Keratinocyte (primary cell): ENCODE measurements at regions not wholly inside any gene's neighbourhood (a gene's known extent, or its start where the extent isn't known, plus 50 kb on each side); places are given as distances from the start of the nearest gene placed in this dataset.

Experiments used
- DNase-seq: peaks from one replicate; pipeline ENCODE4 v3.0.0-alpha.2; 2011; ENCODE audit warnings: low read depth, missing footprints, low spot score
- FAIRE-seq: peaks from 2 replicates; lab custom pipeline; 2011; peaks lifted over from hg19 to GRCh38; lab: Jason Lieb, UNC
- H2AFZ ChIP-seq: 2 replicates; pipeline ENCODE4 v1.6.0; 2012; ENCODE audit warnings: low read length, control low read depth, inconsistent platforms; ENCODE audit not compliant: control insufficient read depth
- H3K27ac ChIP-seq: 2 replicates; pipeline ENCODE4 v1.5.1; 2011; ENCODE audit warnings: low read length; ENCODE audit not compliant: control insufficient read depth, insufficient read depth
- H3K27me3 ChIP-seq: 3 replicates; pipeline ENCODE4 v1.6.0; 2011; ENCODE audit warnings: low read length; ENCODE audit not compliant: control insufficient read depth, insufficient read depth; ENCODE audit errors: extremely low read depth
- H3K36me3 ChIP-seq, 2 experiments: 2 replicates in 1 of 2; 3 replicates in 1 of 2; pipeline ENCODE4 v1.5.1; 2011; ENCODE audit warnings: low read length in 2 of 2, mild to moderate bottlenecking in 1 of 2; ENCODE audit not compliant: control insufficient read depth in 2 of 2, insufficient read depth in 2 of 2; ENCODE audit errors: extremely low read depth in 1 of 2
- H3K4me1 ChIP-seq: 3 replicates; pipeline ENCODE4 v1.5.1; 2011; ENCODE audit warnings: low read length; ENCODE audit not compliant: control insufficient read depth, insufficient read depth; ENCODE audit errors: extremely low read depth
- H3K4me2 ChIP-seq: 3 replicates; pipeline ENCODE4 v1.6.0; 2011; ENCODE audit warnings: low read depth, low read length; ENCODE audit not compliant: control insufficient read depth, insufficient read depth; ENCODE audit errors: extremely low read depth
- H3K4me3 ChIP-seq, 3 experiments: fragments of 200-600 bp in 1 of 3; sonication (generic) in 1 of 3; 2 replicates in 2 of 3; 3 replicates in 1 of 3; pipeline ENCODE4 v1.5.1; 2011 to 2016; ENCODE audit warnings: low read length in 3 of 3, mild to moderate bottlenecking in 3 of 3, control low read depth in 2 of 3, inconsistent platforms in 1 of 3, low read depth in 1 of 3, mixed read lengths in 1 of 3, mixed run types in 1 of 3, moderate library complexity in 1 of 3; ENCODE audit not compliant: control insufficient read depth in 2 of 3, insufficient read depth in 2 of 3; ENCODE audit errors: extremely low read depth in 1 of 3
- H3K79me2 ChIP-seq: 2 replicates; pipeline ENCODE4 v1.6.0; 2012; ENCODE audit warnings: low read length; ENCODE audit not compliant: control insufficient read depth, insufficient read depth
- H3K9ac ChIP-seq: 3 replicates; pipeline ENCODE4 v1.6.0; 2011; ENCODE audit warnings: low read length; ENCODE audit not compliant: control insufficient read depth, insufficient read depth; ENCODE audit errors: extremely low read depth
- H3K9me1 ChIP-seq: 3 replicates; pipeline ENCODE4 v1.6.0; 2011; ENCODE audit warnings: low read length; ENCODE audit not compliant: control insufficient read depth, insufficient read depth; ENCODE audit errors: extremely low read depth
- H3K9me3 ChIP-seq: 2 replicates; pipeline ENCODE4 v1.5.1; 2012; ENCODE audit warnings: low read depth, low read length; ENCODE audit not compliant: control insufficient read depth
- H4K20me1 ChIP-seq: 3 replicates; pipeline ENCODE4 v1.6.0; 2011; ENCODE audit warnings: low read length; ENCODE audit not compliant: control insufficient read depth, insufficient read depth; ENCODE audit errors: extremely low read depth
- EZH2 ChIP-seq: IDR thresholded peaks from one replicate; pipeline ENCODE4 v1.6.1; 2012; ENCODE audit warnings: inconsistent platforms, mild to moderate bottlenecking, low read length, moderate library complexity
- dilution Hi-C: fragments of 300-500 bp; cut with MboI; formaldehyde crosslinking; loops from one replicate; pipeline ENCODE4 v1.7.0; 2020; ENCODE audit warnings: low sequenced_read_pairs; ENCODE audit not compliant: extremely low pct_ligation_motif_present
- TF ChIP-seq, protein P1 (sequence below), 3 experiments: IDR thresholded peaks in 1 of 3; conservative IDR thresholded peaks in 1 of 3; optimal IDR thresholded peaks in 1 of 3; 2 replicates in 2 of 3; 3 replicates in 1 of 3; pipeline versions ENCODE3 to v1.5.1; 2011; ENCODE audit warnings: low read length in 3 of 3, mild to moderate bottlenecking in 3 of 3, moderate library complexity in 2 of 3, control low read depth in 1 of 3, inconsistent platforms in 1 of 3; ENCODE audit not compliant: insufficient read depth in 2 of 3; ENCODE audit errors: extremely low read depth in 1 of 3

- Histone ChIP-seq H4K20me1 (no peaks in the 10 kb centered on the region), H3K9me1 (no peaks in the 10 kb centered on the region), H3K27me3 (peaks cover 6% of the 10 kb centered on the region), H3K4me1 (peaks cover 7% of the 10 kb centered on the region), H2AFZ (no peak overlapping the region), H3K9ac (no peak overlapping the region), H3K36me3 (no peaks in the 10 kb centered on the region), H3K27ac (no peak overlapping the region), H3K4me2 (peak overlapping the region; percentile 99), H3K4me3 (peak overlapping the region in 1 of 3 experiments; percentile 92), H3K9me3 (no peaks in the 10 kb centered on the region), H3K79me2 (no peaks in the 10 kb centered on the region)
- FAIRE-seq: no peak
- TF ChIP-seq, protein P1, sequence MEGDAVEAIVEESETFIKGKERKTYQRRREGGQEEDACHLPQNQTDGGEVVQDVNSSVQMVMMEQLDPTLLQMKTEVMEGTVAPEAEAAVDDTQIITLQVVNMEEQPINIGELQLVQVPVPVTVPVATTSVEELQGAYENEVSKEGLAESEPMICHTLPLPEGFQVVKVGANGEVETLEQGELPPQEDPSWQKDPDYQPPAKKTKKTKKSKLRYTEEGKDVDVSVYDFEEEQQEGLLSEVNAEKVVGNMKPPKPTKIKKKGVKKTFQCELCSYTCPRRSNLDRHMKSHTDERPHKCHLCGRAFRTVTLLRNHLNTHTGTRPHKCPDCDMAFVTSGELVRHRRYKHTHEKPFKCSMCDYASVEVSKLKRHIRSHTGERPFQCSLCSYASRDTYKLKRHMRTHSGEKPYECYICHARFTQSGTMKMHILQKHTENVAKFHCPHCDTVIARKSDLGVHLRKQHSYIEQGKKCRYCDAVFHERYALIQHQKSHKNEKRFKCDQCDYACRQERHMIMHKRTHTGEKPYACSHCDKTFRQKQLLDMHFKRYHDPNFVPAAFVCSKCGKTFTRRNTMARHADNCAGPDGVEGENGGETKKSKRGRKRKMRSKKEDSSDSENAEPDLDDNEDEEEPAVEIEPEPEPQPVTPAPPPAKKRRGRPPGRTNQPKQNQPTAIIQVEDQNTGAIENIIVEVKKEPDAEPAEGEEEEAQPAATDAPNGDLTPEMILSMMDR (optimal IDR thresholded peaks at IDR 0.05 in 1 of 3, IDR thresholded peaks at IDR 0.05 in 1 of 3, conservative IDR thresholded peaks at IDR 0.05 in 1 of 3; ENCODE audit: extremely low read depth in 1 of 3, insufficient read depth in 2 of 3, low read length in 3 of 3): no peak
- TF ChIP-seq EZH2: no peak
- DNase-seq: no peak
- dilution Hi-C loops: no loop called here
Observed at GRCh38 chr6:28673417-28673786, 147.7 kb downstream of the GPX5 start.

DNA sequence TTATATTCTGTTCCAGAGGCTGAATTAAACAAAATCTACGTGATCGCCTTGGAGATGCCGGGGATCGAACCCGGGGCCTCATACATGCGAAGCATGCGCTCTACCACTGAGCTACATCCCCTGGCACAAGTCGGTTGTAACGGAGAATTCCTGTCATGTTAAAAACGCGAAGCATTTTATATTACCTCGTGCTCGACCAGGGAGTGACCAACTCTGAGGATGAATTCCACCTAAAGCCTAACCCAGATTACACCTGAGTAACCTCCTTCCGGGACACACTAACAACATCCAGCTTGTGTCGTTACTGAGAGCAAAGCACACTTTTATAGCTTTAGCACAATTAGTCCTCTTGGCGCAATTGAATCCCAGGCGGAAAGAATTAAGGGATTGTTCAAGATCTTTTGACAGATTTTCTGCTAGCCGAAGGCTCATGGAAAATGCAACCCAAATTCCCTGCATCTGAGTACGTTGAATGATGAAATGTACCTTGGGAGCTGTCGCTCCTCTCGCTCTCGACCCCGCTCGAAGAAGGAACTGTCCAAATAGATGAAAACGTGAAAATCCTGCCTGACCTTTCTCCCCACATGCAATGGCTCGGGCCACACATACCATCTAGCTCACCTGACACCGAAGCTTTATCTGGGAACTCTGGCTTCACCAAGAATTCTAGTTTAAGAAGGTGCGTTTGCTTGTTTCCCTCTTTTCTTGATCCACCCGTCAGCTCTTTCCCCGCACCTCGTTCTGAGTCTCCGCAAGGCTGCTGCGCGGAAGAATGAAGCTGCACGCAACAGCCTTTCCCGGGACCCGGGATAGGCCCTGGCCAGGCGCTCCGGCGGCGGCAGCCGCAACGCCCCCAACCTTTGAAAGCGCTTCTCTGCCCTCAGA lies 148.3 kb downstream of the GPX5 start:
- H2AFZ ChIP-seq: peak overlapping the region; percentile 96
- H3K27me3 ChIP-seq: peaks cover 6% of the 10 kb centered on the region
- no peak for TF ChIP-seq EZH2
- TF ChIP-seq, protein P1 (optimal IDR thresholded peaks at IDR 0.05 in 1 of 3, IDR thresholded peaks at IDR 0.05 in 1 of 3, conservative IDR thresholded peaks at IDR 0.05 in 1 of 3; ENCODE audit: extremely low read depth in 1 of 3, insufficient read depth in 2 of 3, low read length in 3 of 3): no peak
- peaks cover 7% of the 10 kb centered on the region for H3K4me1 ChIP-seq
- peak; percentile 50 for DNase-seq
- H4K20me1 ChIP-seq: no peaks in the 10 kb centered on the region
- no peaks in the 10 kb centered on the region for H3K36me3 ChIP-seq
- dilution Hi-C loops: no loop called here
- peak overlapping the region; percentile 48 for H3K9ac ChIP-seq
- H3K4me2 ChIP-seq: peak overlapping the region; percentile 99
- H3K79me2 ChIP-seq: no peaks in the 10 kb centered on the region
- peak; percentile 91 for FAIRE-seq
- no peaks in the 10 kb centered on the region for H3K9me1 ChIP-seq
- peak overlapping the region; percentile 40 to 92 (median 92) for H3K4me3 ChIP-seq
- no peaks in the 10 kb centered on the region for H3K9me3 ChIP-seq
- H3K27ac ChIP-seq: no peak overlapping the region
